ENCODE measurements at regions not wholly inside any gene's neighbourhood (a gene's known extent, or its start where the extent isn't known, plus 50 kb on each side); places are given as distances from the start of the nearest gene placed in this dataset.

DNA sequence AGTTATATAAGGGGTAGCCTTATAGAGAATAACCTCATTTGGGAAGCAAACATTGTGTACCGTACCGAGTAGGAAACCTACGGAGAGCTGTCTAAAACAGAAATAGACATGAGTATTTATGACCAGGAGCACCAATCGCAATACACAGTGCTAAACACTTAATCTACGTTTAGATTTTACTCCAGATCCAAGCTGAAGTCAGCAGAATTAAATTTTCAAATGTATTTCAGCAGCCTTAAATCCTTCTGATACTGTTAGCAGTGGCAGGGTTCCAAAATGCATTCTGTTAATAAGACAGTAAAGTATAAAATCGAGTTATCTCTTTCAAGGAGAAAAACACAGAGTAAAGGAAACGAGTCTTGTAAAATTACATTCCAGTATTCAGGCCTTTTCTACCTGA, 118.1 kb upstream of the ZNF521 start:
- no peak for DNase-seq

GRCh38 chr18:25469489-25469888, 117.5 kb upstream of the ZNF521 start:
- no peak for DNase-seq

DNA sequence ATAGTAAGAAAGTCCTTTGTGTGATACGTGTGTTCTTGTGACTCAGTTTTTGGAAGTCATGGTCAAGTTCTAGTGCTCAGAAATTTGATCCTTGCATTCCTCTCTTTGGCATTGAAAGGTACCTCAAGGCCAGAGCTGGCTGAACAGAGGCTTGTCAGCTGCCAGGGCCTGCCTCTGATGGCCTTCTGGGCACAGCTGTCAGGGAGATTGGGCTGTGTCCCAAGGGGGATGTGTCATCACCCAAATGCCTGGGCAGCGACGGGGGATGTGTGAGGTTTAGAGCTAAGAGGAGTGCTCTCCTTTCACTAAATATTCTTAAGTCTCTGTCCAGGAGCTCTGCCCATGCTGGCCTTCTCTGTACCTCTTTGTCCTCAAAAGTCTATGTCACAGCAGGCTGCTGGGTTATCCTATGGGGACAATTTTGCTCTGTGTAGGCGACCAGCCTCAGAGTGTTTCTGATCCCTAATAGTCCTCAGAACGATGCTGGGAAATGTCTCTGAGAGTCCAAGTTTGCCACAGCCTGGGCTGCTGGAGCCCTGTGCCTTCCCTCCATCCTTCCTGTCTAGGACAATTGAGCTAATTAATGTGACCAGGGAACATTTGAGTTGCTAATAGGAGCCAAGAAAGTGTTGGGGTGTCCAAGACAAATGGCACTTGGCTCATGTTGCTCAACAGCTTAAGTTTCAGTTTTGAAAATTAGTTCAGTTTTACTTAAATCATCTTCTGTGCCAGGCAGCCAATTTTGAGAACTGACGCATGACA, 115.4 kb upstream of the ZNF521 start:
- DNase-seq: no peak

GRCh38 chr18:25465152-25465732, 113.3 kb upstream of the ZNF521 start:
- no peak for DNase-seq

DNA sequence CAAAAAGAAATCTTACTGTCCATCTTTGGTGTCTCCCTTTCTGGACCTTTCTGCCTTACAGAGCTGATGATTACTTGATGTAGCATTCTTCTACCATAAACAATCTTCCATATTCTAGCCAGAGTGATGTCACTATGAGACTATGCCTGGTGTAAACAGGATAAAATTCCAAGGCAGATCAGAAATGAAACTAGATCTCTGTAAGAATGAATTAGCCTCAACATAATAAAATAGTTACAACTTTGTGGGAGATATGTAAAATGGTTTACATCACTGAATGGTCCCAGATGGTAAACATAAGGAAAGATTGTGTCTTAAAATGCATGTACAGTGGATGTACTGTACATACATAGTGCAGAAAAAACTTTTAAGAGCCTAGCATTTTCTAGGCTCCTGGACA, 112.3 kb upstream of the ZNF521 start:
- no peak for DNase-seq

GRCh38 chr18:25463726-25464125, 111.8 kb upstream of the ZNF521 start:
- DNase-seq: no peak

DNA sequence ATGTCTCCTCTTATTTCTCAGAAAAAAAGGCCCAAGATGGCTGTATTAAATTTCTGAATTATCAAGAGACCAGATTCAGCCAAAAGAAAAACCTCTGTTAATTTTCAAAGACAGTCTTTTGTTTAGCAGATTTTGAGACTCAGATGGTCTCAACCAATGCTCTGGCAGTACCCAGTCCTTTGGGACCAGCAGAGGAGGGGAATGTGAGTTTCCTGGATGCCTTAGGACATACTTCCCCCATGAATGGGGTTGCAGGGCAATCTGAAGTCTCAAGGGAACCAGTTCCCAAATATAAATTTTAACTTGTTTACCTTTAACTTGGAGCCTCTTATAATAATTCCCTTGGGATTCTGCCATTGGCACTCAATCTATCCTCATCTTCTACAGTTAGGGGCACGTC, 107.8 kb upstream of the ZNF521 start:
- DNase-seq: no peak

DNA sequence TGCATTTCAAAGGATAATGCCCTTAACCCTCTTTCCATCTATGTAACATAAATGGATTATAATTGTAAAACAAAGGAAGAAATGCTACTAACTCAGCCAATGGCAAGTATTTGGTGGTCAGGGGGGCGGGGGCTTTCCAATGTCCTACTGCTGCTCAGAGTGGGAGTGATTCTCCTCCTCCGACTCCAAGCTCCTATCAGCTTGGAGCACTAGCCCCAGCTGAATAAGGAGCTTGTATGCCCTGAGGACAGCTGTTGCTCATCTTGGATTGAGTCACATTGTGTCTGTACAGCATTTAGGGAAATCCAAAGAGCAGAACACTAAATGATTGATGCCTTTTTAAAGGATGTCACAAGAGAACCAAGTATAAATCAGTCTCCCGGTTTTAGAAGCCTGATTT, 105.6 kb upstream of the ZNF521 start:
- DNase-seq: no peak

GRCh38 chr18:25457126-25457525, 105.2 kb upstream of the ZNF521 start:
- DNase-seq: no peak

DNA sequence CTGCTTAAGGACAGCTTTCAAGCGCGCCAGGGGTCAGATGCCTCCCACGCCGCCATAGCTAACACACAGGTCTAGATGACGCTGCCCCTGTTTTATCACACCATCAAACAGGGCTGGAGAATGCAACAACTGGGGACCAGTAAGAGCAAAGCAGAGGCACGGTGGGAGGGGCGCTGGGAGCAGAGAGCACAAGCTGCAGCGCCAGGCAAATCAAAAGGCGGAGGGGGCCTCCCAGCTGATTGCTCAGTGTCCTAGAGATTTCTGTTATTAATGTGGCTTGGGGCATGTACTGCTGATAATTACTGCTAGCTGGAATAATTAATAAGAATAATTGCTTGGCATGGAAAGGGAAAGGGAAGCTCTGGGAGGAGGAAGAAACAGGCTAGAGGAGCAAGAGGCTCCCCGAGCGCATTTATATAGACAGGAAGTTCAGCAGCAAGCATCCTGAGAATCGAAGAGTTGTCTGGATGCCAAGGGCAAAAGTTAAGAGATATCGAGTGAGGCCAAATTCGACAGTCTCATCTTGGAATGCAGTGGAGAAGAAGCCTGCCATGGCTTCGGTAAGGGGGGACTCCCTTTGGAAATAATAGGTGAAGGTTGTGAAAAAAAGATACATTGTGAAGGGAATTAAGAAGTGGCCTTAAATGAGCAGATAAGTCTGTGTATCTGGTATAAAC, 104.5 kb upstream of the ZNF521 start:
- DNase-seq: no peak

DNA sequence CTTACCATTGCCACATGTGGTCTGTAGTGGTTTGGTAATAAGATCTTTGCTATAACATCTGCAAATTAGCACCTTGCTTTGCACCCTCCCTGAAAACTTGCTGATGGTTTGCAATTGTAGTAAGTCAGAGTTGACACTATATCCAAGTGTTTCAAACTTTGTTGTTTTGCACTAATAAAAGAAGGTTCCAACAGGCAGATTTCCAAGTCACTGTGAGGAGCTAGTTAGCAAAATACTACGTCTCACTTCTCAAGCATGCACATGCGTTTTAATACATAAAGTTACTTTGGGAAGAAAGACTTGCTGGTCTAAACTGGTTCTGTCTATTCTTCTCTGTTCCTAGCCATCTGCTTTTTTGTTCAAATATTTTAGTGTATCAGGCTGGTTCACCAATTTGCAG, 103.7 kb upstream of the ZNF521 start:
- no peak for DNase-seq

- DNase-seq: no peak
Observed at GRCh38 chr18:25455159-25455558, 103.2 kb upstream of the ZNF521 start.

GRCh38 chr18:25454730-25455129, 102.8 kb upstream of the ZNF521 start:
- DNase-seq: no peak

- no peak for DNase-seq
Observed at GRCh38 chr18:25454270-25454659, 102.3 kb upstream of the ZNF521 start.

- DNase-seq: no peak
Observed at GRCh38 chr18:25453556-25454269, 101.7 kb upstream of the ZNF521 start.

DNA sequence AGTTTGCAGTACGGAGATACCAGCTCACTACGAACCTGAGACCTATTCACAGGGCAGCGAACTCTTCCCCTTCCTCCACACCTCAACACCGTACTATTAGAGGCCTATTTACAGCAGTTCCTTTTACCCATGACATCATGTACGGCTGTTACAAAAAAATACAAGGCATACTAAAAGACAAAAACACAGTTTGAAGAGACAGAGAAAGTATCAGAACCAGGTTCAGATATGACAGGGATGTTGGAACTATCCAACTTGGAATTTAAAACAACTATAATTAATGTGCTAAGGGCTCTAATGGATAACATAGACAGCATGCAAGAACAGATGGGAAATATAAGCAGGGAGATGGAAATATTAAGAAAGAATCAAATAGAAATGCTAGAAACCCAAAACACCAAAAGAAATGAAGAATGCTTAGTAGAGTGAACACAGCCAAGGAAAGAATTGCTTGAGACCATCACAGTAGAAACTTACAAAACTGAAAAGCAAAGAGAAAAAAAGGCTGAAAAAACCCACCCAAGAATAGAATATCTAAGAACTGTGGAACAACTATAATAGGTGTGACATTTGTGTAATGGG, 99.2 kb upstream of the ZNF521 start:
- no peak for DNase-seq

GRCh38 chr18:25449046-25449445, 97.1 kb upstream of the ZNF521 start:
- DNase-seq: no peak

DNA sequence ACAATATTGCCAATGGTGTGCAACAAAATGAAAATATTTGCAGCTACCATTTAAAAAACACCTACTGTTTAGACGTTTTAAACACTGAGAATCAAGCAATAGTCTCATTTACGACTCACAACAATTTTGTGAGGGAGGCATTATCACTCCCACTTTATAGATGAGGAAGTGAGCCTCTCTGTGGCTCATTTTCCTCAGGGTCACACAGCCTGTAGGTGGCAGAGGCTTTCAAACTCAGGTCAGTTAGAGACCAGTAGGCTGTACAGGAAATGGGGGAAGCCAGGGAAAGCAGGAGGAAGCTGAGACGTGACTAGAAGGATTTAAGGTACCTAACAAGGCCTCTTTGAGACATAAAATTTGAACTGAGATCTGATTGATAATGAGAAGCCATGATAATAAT, 95.0 kb upstream of the ZNF521 start:
- DNase-seq: no peak

DNA sequence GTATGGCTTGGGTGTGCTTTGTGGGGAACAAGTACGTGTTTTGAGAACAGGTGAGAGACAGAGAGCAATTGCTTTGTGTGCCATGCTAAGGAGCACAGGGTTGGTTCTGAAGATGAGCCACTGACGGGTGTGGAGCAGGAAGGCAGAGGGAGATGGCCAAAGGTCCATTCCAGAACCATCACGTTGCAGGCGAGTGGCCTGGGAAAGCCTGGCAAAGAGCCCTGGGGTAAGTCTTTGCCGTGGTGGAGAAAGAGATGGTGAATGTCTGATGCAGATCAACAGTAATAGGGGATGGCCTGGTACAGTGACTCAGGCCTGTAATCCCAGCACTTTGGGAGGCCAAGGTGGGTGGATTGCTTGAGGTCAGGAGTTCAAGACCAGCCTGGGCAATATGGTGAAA, 93.5 kb upstream of the ZNF521 start:
- DNase-seq: no peak

- DNase-seq: no peak
Observed at GRCh38 chr18:25443776-25444175, 91.8 kb upstream of the ZNF521 start.

DNA sequence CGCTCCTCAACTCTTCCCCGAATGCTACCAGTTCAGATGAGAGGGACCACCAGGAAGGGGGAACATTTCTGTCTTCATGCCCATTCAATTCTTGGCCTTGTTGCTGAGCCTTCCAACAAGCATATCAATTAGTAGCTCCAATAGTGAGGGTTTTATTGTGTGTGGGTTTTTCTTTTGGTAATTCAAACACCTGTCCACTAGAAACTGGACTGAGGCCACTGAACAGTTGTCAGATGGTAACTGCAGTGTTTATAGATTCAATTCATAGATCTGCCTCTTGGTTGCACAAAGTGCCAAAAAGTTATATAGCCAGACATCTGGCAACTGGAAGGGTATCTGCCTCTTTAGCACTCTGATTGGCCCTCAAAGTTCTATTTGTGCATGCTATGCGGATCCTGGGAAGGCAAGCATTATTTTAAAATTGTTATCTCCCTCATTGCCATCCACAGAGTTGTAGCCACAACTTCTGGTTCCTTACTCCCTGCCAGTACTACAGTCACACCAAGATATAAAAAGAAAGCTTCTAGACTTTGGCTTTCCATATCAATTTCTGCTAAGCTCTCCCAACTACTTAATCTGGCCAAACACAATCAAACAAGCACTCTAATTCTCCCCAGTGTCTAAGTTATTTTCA, 83.3 kb upstream of the ZNF521 start:
- DNase-seq: no peak

GRCh38 chr18:25434745-25435144, 82.8 kb upstream of the ZNF521 start:
- DNase-seq: no peak

GRCh38 chr18:25433590-25433989, 81.6 kb upstream of the ZNF521 start:
- DNase-seq: no peak
